LNCaP clone FGC (cell line): ENCODE measurements at regions not wholly inside any gene's neighbourhood (a gene's known extent, or its start where the extent isn't known, plus 50 kb on each side); places are given as distances from the start of the nearest gene placed in this dataset.
A peak's percentile ranks its signal among the peaks of the same experiment; 100 is the strongest.

Experiments used
- DNase-seq: peaks from one replicate; pipeline ENCODE4 v3.0.0-alpha.2; 2011; ENCODE audit warnings: low read depth
- H3K4me3 ChIP-seq: 2 replicates; pipeline ENCODE4 v1.5.1; 2011; ENCODE audit warnings: mild to moderate bottlenecking, low read depth, low read length, control low read depth
- TF ChIP-seq, protein P1 (sequence below): IDR thresholded peaks from 2 replicates; pipeline ENCODE4 v1.5.1; 2012; ENCODE audit warnings: mild to moderate bottlenecking; ENCODE audit not compliant: control insufficient read depth, insufficient read depth; ENCODE audit errors: extremely low read depth

GRCh38 chr3:176430244-176431037 lies 766.8 kb downstream of the TBL1XR1 start:
- DNase-seq = peak; percentile 75
- H3K4me3 ChIP-seq = no peak overlapping the region

GRCh38 chr3:176428552-176428951 lies 768.7 kb downstream of the TBL1XR1 start:
- H3K4me3 ChIP-seq = no peak overlapping the region
- TF ChIP-seq, protein P1, sequence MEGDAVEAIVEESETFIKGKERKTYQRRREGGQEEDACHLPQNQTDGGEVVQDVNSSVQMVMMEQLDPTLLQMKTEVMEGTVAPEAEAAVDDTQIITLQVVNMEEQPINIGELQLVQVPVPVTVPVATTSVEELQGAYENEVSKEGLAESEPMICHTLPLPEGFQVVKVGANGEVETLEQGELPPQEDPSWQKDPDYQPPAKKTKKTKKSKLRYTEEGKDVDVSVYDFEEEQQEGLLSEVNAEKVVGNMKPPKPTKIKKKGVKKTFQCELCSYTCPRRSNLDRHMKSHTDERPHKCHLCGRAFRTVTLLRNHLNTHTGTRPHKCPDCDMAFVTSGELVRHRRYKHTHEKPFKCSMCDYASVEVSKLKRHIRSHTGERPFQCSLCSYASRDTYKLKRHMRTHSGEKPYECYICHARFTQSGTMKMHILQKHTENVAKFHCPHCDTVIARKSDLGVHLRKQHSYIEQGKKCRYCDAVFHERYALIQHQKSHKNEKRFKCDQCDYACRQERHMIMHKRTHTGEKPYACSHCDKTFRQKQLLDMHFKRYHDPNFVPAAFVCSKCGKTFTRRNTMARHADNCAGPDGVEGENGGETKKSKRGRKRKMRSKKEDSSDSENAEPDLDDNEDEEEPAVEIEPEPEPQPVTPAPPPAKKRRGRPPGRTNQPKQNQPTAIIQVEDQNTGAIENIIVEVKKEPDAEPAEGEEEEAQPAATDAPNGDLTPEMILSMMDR = no peak
- DNase-seq = no peak

More at GRCh38 chr3:176430244-176431037, 766.8 kb downstream of the TBL1XR1 start:
- TF ChIP-seq, protein P1 = peak; percentile 73

GRCh38 chr3:176426371-176426770 lies 770.9 kb downstream of the TBL1XR1 start:
- H3K4me3 ChIP-seq = no peak overlapping the region
- TF ChIP-seq, protein P1 = no peak
- no peak for DNase-seq

- TF ChIP-seq, protein P1 = no peak
- DNase-seq = no peak
- no peak overlapping the region for H3K4me3 ChIP-seq
These were observed 780.4 kb downstream of the TBL1XR1 start for GRCh38 chr3:176416870-176417269.

DNA sequence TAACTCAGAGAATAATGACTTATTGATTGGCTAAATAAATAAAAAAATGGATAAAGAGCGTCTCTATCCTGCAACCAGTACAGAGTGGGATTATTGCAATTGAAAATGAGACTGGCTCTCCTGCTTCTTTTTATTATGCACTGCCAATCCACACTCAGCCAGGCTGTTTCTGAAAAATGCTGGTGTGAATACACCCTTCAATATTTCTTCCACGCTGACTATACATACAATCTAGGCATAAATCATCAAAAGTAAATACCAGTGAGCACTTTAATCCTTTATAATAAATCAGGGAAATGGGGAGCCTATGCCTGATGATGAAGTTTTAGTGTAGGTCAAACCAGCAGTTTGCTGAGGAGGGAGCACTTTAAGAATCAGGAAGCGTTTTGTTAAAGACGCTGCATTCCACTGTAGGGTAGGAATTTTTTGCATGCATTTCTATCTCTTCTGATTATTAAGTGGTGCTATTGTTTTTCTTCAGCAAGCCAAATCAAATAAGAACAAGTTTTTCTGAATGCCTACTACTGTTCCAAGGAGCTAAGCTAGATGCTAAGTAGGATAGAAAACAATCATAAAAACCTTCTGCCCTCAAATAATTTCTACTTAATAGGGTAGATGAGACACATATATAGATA lies 781.5 kb downstream of the TBL1XR1 start:
- no peak for DNase-seq
- no peak overlapping the region for H3K4me3 ChIP-seq
- TF ChIP-seq, protein P1 = no peak

GRCh38 chr3:176412771-176413170 lies 784.5 kb downstream of the TBL1XR1 start:
- H3K4me3 ChIP-seq = no peak overlapping the region
- no peak for DNase-seq
- TF ChIP-seq, protein P1 = no peak

- H3K4me3 ChIP-seq = no peak overlapping the region
- TF ChIP-seq, protein P1 = no peak
- DNase-seq = no peak
These were observed 793.8 kb downstream of the TBL1XR1 start for GRCh38 chr3:176403531-176403930.
